ENCODE measurements at regions not wholly inside any gene's neighbourhood (a gene's known extent, or its start where the extent isn't known, plus 50 kb on each side); places are given as distances from the start of the nearest gene placed in this dataset.

DNA sequence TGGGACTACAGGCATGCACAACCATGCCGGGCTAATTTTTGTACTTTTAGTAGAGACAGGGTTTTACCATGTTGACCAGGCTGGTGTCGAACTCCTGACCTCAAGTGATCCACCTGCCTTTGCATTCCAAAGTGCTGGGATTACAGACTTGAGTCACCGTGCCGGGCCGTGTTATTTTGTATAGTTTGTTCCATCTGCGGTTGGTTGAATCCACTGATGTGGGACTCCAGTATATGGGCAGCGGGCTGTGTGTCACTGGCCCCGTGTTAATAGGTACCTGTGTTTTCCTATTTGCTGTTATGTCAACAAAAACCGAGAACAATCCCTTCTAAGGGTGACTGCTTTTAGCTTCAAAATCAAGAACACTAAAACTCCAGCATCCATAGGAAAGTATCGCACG, 297.6 kb upstream of the PITRM1 start:
- Histone ChIP-seq H3K4me2 (ENCODE audit: low read length) (no peak overlapping the region), H3K27ac (ENCODE audit: low read depth, low read length, poor library complexity, severe bottlenecking) (no peak overlapping the region), H3K9me2 (ENCODE audit: low read depth, low read length) (no peaks in the 10 kb centered on the region), H2AFZ (ENCODE audit: low read length) (no peak overlapping the region), H3K9me3 (ENCODE audit: low read length) (no peaks in the 10 kb centered on the region), H3K4me1 (ENCODE audit: insufficient read depth, low read length, severe bottlenecking) (no peaks in the 10 kb centered on the region), H3K4me3 (ENCODE audit: low read depth, low read length, poor library complexity, severe bottlenecking) (no peak overlapping the region), H3K36me3 (ENCODE audit: insufficient read depth, low read length) (no peaks in the 10 kb centered on the region), H3K9ac (ENCODE audit: low read length) (no peak overlapping the region), H3F3A (ENCODE audit: insufficient read depth, low read length) (no peaks in the 10 kb centered on the region), H3K27me3 (ENCODE audit: insufficient read depth, low read length) (no peaks in the 10 kb centered on the region), H3K79me2 (ENCODE audit: insufficient read depth, low read length) (no peaks in the 10 kb centered on the region), H4K20me1 (ENCODE audit: insufficient read depth, low read length) (no peaks in the 10 kb centered on the region)
- no peak for TF ChIP-seq EZH2 (IDR thresholded peaks at IDR 0.05; ENCODE audit: borderline replicate concordance, low read length)
- TF ChIP-seq, protein P1, sequence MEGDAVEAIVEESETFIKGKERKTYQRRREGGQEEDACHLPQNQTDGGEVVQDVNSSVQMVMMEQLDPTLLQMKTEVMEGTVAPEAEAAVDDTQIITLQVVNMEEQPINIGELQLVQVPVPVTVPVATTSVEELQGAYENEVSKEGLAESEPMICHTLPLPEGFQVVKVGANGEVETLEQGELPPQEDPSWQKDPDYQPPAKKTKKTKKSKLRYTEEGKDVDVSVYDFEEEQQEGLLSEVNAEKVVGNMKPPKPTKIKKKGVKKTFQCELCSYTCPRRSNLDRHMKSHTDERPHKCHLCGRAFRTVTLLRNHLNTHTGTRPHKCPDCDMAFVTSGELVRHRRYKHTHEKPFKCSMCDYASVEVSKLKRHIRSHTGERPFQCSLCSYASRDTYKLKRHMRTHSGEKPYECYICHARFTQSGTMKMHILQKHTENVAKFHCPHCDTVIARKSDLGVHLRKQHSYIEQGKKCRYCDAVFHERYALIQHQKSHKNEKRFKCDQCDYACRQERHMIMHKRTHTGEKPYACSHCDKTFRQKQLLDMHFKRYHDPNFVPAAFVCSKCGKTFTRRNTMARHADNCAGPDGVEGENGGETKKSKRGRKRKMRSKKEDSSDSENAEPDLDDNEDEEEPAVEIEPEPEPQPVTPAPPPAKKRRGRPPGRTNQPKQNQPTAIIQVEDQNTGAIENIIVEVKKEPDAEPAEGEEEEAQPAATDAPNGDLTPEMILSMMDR (IDR thresholded peaks at IDR 0.05; ENCODE audit: low read length): no peak

DNA sequence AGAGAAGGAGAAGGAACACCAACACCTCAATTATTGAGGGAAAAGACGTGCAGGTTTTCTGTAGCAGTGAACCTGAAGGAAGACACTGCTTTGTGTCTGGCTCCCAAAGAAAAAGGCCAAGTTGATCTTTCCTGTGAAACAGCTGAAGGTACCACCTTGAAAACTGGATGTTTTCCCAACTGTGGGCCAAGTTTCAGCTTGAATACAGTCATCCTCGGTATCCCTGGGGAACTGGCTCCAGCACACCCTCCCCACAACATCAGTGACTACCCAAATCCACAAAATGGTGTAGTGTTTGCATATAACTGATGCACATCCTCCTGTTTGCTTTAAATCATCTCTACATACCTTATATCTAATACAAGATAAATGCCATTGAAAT, 297.0 kb upstream of the PITRM1 start:
- Histone ChIP-seq H3K4me2 (ENCODE audit: low read length) (no peak overlapping the region), H3F3A (ENCODE audit: insufficient read depth, low read length) (no peaks in the 10 kb centered on the region)

DNA sequence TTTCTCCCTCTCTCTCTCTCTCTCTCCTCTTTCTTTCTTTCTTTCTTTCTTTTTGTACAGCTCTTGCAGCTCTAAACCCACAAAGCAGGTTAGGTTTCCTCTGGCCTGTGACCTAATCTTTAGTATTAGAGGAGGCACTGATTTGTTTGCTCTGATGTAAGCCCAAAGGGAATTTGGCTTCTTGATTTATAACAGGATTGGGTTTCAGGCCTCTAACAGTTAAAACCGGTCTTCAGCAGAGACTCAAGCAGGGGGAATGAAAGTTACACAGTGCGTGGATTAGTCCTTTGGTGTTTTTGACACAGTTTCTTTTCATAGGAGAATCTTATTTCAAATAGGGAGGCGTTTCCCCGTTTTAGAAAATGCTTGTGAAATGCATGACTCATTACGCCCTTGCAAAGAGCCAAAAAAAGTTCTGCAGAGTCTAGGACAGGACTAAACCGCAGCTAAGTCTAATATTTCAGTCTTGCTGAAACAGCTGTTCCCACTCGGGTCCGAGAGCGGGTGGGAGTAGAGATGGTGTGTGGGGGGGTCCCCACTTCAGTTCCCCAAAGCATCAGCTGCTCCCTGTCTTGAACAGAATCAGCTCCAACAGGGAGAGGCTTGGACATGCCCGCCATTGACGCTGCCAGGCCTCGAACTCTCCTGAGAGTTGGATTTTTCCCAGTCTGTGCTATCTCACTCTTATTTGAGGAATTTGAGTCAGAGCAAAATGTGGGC, 296.5 kb upstream of the PITRM1 start:
- no peaks in the 10 kb centered on the region for H3K27me3 ChIP-seq (ENCODE audit: insufficient read depth, low read length)
- H3F3A ChIP-seq (ENCODE audit: insufficient read depth, low read length): no peaks in the 10 kb centered on the region
- no peaks in the 10 kb centered on the region for H3K9me3 ChIP-seq (ENCODE audit: low read length)
- H3K4me1 ChIP-seq (ENCODE audit: insufficient read depth, low read length, severe bottlenecking): no peaks in the 10 kb centered on the region
- no peaks in the 10 kb centered on the region for H3K79me2 ChIP-seq (ENCODE audit: insufficient read depth, low read length)
- H3K9me2 ChIP-seq (ENCODE audit: low read depth, low read length): no peaks in the 10 kb centered on the region
- H2AFZ ChIP-seq (ENCODE audit: low read length): no peak overlapping the region
- H3K9ac ChIP-seq (ENCODE audit: low read length): no peak overlapping the region
- H3K27ac ChIP-seq (ENCODE audit: low read depth, low read length, poor library complexity, severe bottlenecking): no peak overlapping the region
- no peaks in the 10 kb centered on the region for H4K20me1 ChIP-seq (ENCODE audit: insufficient read depth, low read length)
- no peaks in the 10 kb centered on the region for H3K36me3 ChIP-seq (ENCODE audit: insufficient read depth, low read length)
- no peak overlapping the region for H3K4me2 ChIP-seq (ENCODE audit: low read length)
- H3K4me3 ChIP-seq (ENCODE audit: low read depth, low read length, poor library complexity, severe bottlenecking): no peak overlapping the region
- TF ChIP-seq, protein P1 (IDR thresholded peaks at IDR 0.05; ENCODE audit: low read length): no peak
- no peak for TF ChIP-seq EZH2 (IDR thresholded peaks at IDR 0.05; ENCODE audit: borderline replicate concordance, low read length)

More for the DNA sequence above, 297.0 kb upstream of the PITRM1 start:
- H3K9me2 ChIP-seq (ENCODE audit: low read depth, low read length): no peaks in the 10 kb centered on the region
- no peak overlapping the region for H3K4me3 ChIP-seq (ENCODE audit: low read depth, low read length, poor library complexity, severe bottlenecking)
- H4K20me1 ChIP-seq (ENCODE audit: insufficient read depth, low read length): no peaks in the 10 kb centered on the region
- no peaks in the 10 kb centered on the region for H3K36me3 ChIP-seq (ENCODE audit: insufficient read depth, low read length)
- no peak overlapping the region for H3K27ac ChIP-seq (ENCODE audit: low read depth, low read length, poor library complexity, severe bottlenecking)
- H3K27me3 ChIP-seq (ENCODE audit: insufficient read depth, low read length): no peaks in the 10 kb centered on the region
- TF ChIP-seq, protein P1 (IDR thresholded peaks at IDR 0.05; ENCODE audit: low read length): no peak
- TF ChIP-seq EZH2 (IDR thresholded peaks at IDR 0.05; ENCODE audit: borderline replicate concordance, low read length): no peak
- H3K9me3 ChIP-seq (ENCODE audit: low read length): no peaks in the 10 kb centered on the region
- no peak overlapping the region for H3K9ac ChIP-seq (ENCODE audit: low read length)
- H3K4me1 ChIP-seq (ENCODE audit: insufficient read depth, low read length, severe bottlenecking): no peaks in the 10 kb centered on the region
- H3K79me2 ChIP-seq (ENCODE audit: insufficient read depth, low read length): no peaks in the 10 kb centered on the region
- no peak overlapping the region for H2AFZ ChIP-seq (ENCODE audit: low read length)
